ENCODE measurements at regions not wholly inside any gene's neighbourhood (a gene's known extent, or its start where the extent isn't known, plus 50 kb on each side); places are given as distances from the start of the nearest gene placed in this dataset.

- H3K36me3 ChIP-seq (ENCODE audit: control insufficient read depth in 2 of 4, insufficient read depth in 4 of 4, low read length in 3 of 4) = no peaks in the 10 kb centered on the region
- no peaks in the 10 kb centered on the region for H3K23me2 ChIP-seq (ENCODE audit: low read depth, low read length)
- H2BK5ac ChIP-seq (ENCODE audit: low read depth, low read length) = no peak overlapping the region
- 97% methylated on average over 3 of the region's 3 CpGs; no CpG with 5 or more reads in 1 of the 2 experiments for WGBS, 2 experiments (ENCODE audit: extremely low coverage in 1 of 2, insufficient coverage in 1 of 2, insufficient read length in 1 of 2, insufficient replicate concordance in 2 of 2, low coverage in 1 of 2, low lambda C conversion rate in 2 of 2, missing lambda C conversion rate in 1 of 2)
- no peaks in the 10 kb centered on the region for H3K27me3 ChIP-seq (replicated peaks in 1 of 4; ENCODE audit: control insufficient read depth in 3 of 4, extremely low read depth in 1 of 4, insufficient read depth in 3 of 4, low read length in 3 of 4)
- H3K4ac ChIP-seq (replicated peaks; ENCODE audit: insufficient read length, low read depth, low read length) = no peak overlapping the region
- H2BK120ac ChIP-seq (replicated peaks; ENCODE audit: low read depth, low read length) = no peak overlapping the region
- no peak overlapping the region for H3K4me3 ChIP-seq (ENCODE audit: extremely low read depth in 1 of 4, insufficient read depth in 2 of 4, low read depth in 3 of 4, low read length in 4 of 4)
- POLR2A ChIA-PET (ENCODE audit: partially characterized antibody) = no interaction called here
- H2BK15ac ChIP-seq (ENCODE audit: low read length) = no peak overlapping the region
- H3K79me1 ChIP-seq (ENCODE audit: low read depth, low read length) = no peaks in the 10 kb centered on the region
- no peak overlapping the region for H4K91ac ChIP-seq (replicated peaks; ENCODE audit: insufficient read length, low read length)
- DNase-seq (ENCODE audit: low read depth in 1 of 2, low spot score in 2 of 2) = no peak
- CTCF ChIA-PET (ENCODE audit: partially characterized antibody) = no interaction called here
- no peak overlapping the region for H3K14ac ChIP-seq (ENCODE audit: insufficient read length)
- H3K18ac ChIP-seq (ENCODE audit: extremely low read depth, low read length) = no peak overlapping the region
- H2BK20ac ChIP-seq (ENCODE audit: low read length) = no peak overlapping the region
- H3K56ac ChIP-seq (replicated peaks; ENCODE audit: insufficient read length, low read depth, low read length) = no peak overlapping the region
- H4K5ac ChIP-seq (ENCODE audit: insufficient read length, low read depth, low read length) = no peak overlapping the region
- no peak overlapping the region for H3K4me2 ChIP-seq (ENCODE audit: insufficient read depth in 1 of 2, low read depth in 2 of 2, low read length in 2 of 2)
- H3K9me3 ChIP-seq (ENCODE audit: insufficient read depth in 2 of 2, low read depth in 1 of 2, low read length in 1 of 2) = no peaks in the 10 kb centered on the region
- FAIRE-seq = no peak
- H2AFZ ChIP-seq (ENCODE audit: low read length) = no peak overlapping the region
- H3K4me1 ChIP-seq (replicated peaks in 1 of 4; ENCODE audit: control insufficient read depth in 3 of 4, insufficient read depth in 4 of 4, low read length in 3 of 4) = peaks cover 0 to 7% (median 5%) of the 10 kb centered on the region in 4 experiments; a peak in 3 of 7 replicates
- H3K23ac ChIP-seq (ENCODE audit: insufficient read length) = no peak overlapping the region
- no peaks in the 10 kb centered on the region for H4K20me1 ChIP-seq (replicated peaks in 1 of 2; ENCODE audit: control insufficient read depth in 1 of 2, insufficient read depth in 2 of 2, low read length in 2 of 2)
- H3K79me2 ChIP-seq (ENCODE audit: control insufficient read depth in 1 of 2, insufficient read depth in 2 of 2, low read length in 2 of 2) = no peaks in the 10 kb centered on the region
- no peak overlapping the region for H3K9ac ChIP-seq (replicated peaks in 1 of 4; ENCODE audit: extremely low read depth in 1 of 4, low read depth in 3 of 4, low read length in 3 of 4)
- H2AK5ac ChIP-seq (ENCODE audit: low read depth, low read length) = no peak overlapping the region
- H2BK12ac ChIP-seq (ENCODE audit: low read depth, low read length) = no peak overlapping the region
- H4K8ac ChIP-seq (ENCODE audit: extremely low read depth, insufficient read depth, low read length) = no peak overlapping the region
- H3K27ac ChIP-seq (ENCODE audit: low read depth, low read length) = no peak overlapping the region
- TF ChIP-seq BRCA1 (IDR thresholded peaks at IDR 0.05; ENCODE audit: low read depth, low read length) (no peak), JUND (IDR thresholded peaks at IDR 0.05; ENCODE audit: low read length) (no peak), KDM1A (IDR thresholded peaks at IDR 0.05; ENCODE audit: borderline replicate concordance, low read length) (no peak), USF2 (IDR thresholded peaks at IDR 0.05; ENCODE audit: low read length) (no peak), RXRA (IDR thresholded peaks at IDR 0.05; ENCODE audit: insufficient read depth, low read depth, low read length) (no peak), TAF7 (optimal IDR thresholded peaks at IDR 0.05; ENCODE audit: borderline replicate concordance, low read depth, low read length) (no peak), EZH2 (IDR thresholded peaks at IDR 0.05; ENCODE audit: low read depth, low read length, severe bottlenecking) (no peak), JUN (IDR thresholded peaks at IDR 0.05; ENCODE audit: low read depth, low read length) (no peak), TEAD4 (IDR thresholded peaks at IDR 0.05; ENCODE audit: low read depth, low read length) (no peak), RAD21 (IDR thresholded peaks at IDR 0.05 in 1 of 2, conservative IDR thresholded peaks at IDR 0.05 in 1 of 2; ENCODE audit: low read depth in 2 of 2, low read length in 2 of 2) (no peak), POU5F1 (IDR thresholded peaks at IDR 0.05; ENCODE audit: low read depth, low read length) (no peak), PHF8 (conservative IDR thresholded peaks at IDR 0.05; ENCODE audit: low read depth, low read length) (no peak), ZNF274 (IDR thresholded peaks at IDR 0.05; ENCODE audit: borderline replicate concordance, extremely low read depth, low read length) (no peak)
- TF ChIP-seq, protein P1, sequence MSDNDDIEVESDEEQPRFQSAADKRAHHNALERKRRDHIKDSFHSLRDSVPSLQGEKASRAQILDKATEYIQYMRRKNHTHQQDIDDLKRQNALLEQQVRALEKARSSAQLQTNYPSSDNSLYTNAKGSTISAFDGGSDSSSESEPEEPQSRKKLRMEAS (IDR thresholded peaks at IDR 0.05) = no peak
These were observed 183.4 kb downstream of the SH2D1A start for GRCh38 chrX:124529786-124530185.

All from H1 (cell line).